GM23248 (cell line): ENCODE measurements at regions not wholly inside any gene's neighbourhood (a gene's known extent, or its start where the extent isn't known, plus 50 kb on each side); places are given as distances from the start of the nearest gene placed in this dataset.
"Not testable (repeated sequence)": the region's sequence is repeated elsewhere in the genome, so short reads cannot be mapped to it uniquely, and the experiment has no call there.

Experiments used
- DNase-seq: peaks from one replicate; pipeline ENCODE4 v3.0.0-alpha.2; 2015
- H2AFZ ChIP-seq: fragments of 200-600 bp; sonication (generic); 2 replicates; pipeline ENCODE4 v1.6.1; 2016; ENCODE audit warnings: antibody characterized with exemption
- H3F3A ChIP-seq: fragments of 200-600 bp; sonication (generic); 2 replicates; pipeline ENCODE4 v1.6.1; 2016; ENCODE audit warnings: mild to moderate bottlenecking, antibody characterized with exemption, mixed run types; ENCODE audit not compliant: insufficient read depth
- H3K27ac ChIP-seq: fragments of 200-600 bp; sonication (generic); 2 replicates; pipeline ENCODE4 v1.5.1; 2016; ENCODE audit warnings: mild to moderate bottlenecking
- H3K27me3 ChIP-seq: fragments of 200-600 bp; sonication (generic); replicated peaks from 2 replicates; pipeline ENCODE4 v1.6.1; 2016; ENCODE audit warnings: mild to moderate bottlenecking; ENCODE audit not compliant: insufficient read depth
- H3K36me3 ChIP-seq: fragments of 200-600 bp; sonication (generic); 2 replicates; pipeline ENCODE4 v1.6.1; 2016; ENCODE audit warnings: low read depth, mild to moderate bottlenecking
- H3K4me1 ChIP-seq: fragments of 200-600 bp; sonication (generic); 2 replicates; pipeline ENCODE4 v1.6.1; 2016; ENCODE audit warnings: mild to moderate bottlenecking; ENCODE audit not compliant: insufficient read depth
- H3K4me2 ChIP-seq: fragments of 200-600 bp; sonication (generic); one replicate; pipeline ENCODE4 v1.6.1; 2016; ENCODE audit warnings: mild to moderate bottlenecking; ENCODE audit not compliant: unreplicated experiment
- H3K4me3 ChIP-seq: fragments of 200-600 bp; sonication (generic); 2 replicates; pipeline ENCODE4 v1.5.1; 2016; ENCODE audit warnings: mild to moderate bottlenecking
- H3K79me2 ChIP-seq: fragments of 200-600 bp; sonication (generic); 2 replicates; pipeline ENCODE4 v1.6.1; 2016; ENCODE audit warnings: mild to moderate bottlenecking; ENCODE audit not compliant: insufficient read depth
- H3K9ac ChIP-seq: fragments of 200-600 bp; sonication (generic); 2 replicates; pipeline ENCODE4 v1.6.1; 2016; ENCODE audit warnings: mild to moderate bottlenecking
- H3K9me2 ChIP-seq: fragments of 200-600 bp; sonication (generic); 2 replicates; pipeline ENCODE4 v1.6.1; 2016; ENCODE audit warnings: mixed run types, mild to moderate bottlenecking, moderate library complexity; ENCODE audit not compliant: insufficient read depth
- H3K9me3 ChIP-seq: fragments of 200-600 bp; sonication (generic); one replicate; pipeline ENCODE4 v1.6.1; 2017; ENCODE audit warnings: low read depth
- H4K20me1 ChIP-seq: fragments of 200-600 bp; sonication (generic); 2 replicates; pipeline ENCODE4 v1.6.0; 2016; ENCODE audit not compliant: insufficient read depth
- EZH2 ChIP-seq: fragments of 200-600 bp; sonication (generic); IDR thresholded peaks from 2 replicates; pipeline ENCODE4 v1.6.1; 2018; ENCODE audit warnings: antibody characterized with exemption, mild to moderate bottlenecking; ENCODE audit not compliant: insufficient read depth, poor library complexity, severe bottlenecking
- EZH2phosphoT487 ChIP-seq: fragments of 200-600 bp; sonication (generic); IDR thresholded peaks from 2 replicates; pipeline ENCODE4 v1.6.1; 2018; ENCODE audit warnings: antibody characterized with exemption, moderate library complexity, mild to moderate bottlenecking, low read depth; ENCODE audit not compliant: insufficient read depth
- WGBS, 2 experiments: methylation state at CpG; one replicate each; pipeline ENCODE4 v1.1.6; 2015 to 2017; ENCODE audit warnings: low lambda C conversion rate in 2 of 2, low coverage in 1 of 2; ENCODE audit errors: missing lambda C conversion rate in 2 of 2; 5-methylcytosine and 5-hydroxymethylcytosine counted together
- in situ Hi-C: fragments of 300-500 bp; cut with MboI; formaldehyde crosslinking; loops from 2 replicates; pipeline ENCODE4 v1.15.0; 2020

- no peaks in the 10 kb centered on the region for H3K9me2 ChIP-seq
- H3K9ac ChIP-seq, result no peak overlapping the region
- no peak overlapping the region for H3K4me3 ChIP-seq
- H4K20me1 ChIP-seq, result no peaks in the 10 kb centered on the region
- no peak overlapping the region for H2AFZ ChIP-seq
- no peaks in the 10 kb centered on the region for H3F3A ChIP-seq
- no peaks in the 10 kb centered on the region for H3K36me3 ChIP-seq
- H3K79me2 ChIP-seq, result no peaks in the 10 kb centered on the region
- H3K9me3 ChIP-seq, result no peaks in the 10 kb centered on the region
- in situ Hi-C loops, result loop anchor here (10.0 kb wide), 1 partner anchor 65 kb away; no protein-coding TSS in a partner anchor
- TF ChIP-seq EZH2phosphoT487 (no peak), EZH2 (no peak)
- H3K27me3 ChIP-seq, result no peaks in the 10 kb centered on the region
- no peak overlapping the region for H3K27ac ChIP-seq
- WGBS, 2 experiments, result 56 to 62% methylated on average over 9 of the region's 9 CpGs
- DNase-seq, result no peak
- H3K4me2 ChIP-seq, result no peak overlapping the region
- H3K4me1 ChIP-seq, result no peaks in the 10 kb centered on the region; the same call in 1 of the 2 replicates
Observed at GRCh38 chr18:14969500-14969899, 221.5 kb downstream of the ANKRD30B start.

- no peak overlapping the region for H3K4me3 ChIP-seq
- no peaks in the 10 kb centered on the region for H3K79me2 ChIP-seq
- DNase-seq, result peak; percentile 61
- no peak overlapping the region for H3K4me2 ChIP-seq
- H3K9ac ChIP-seq, result no peak overlapping the region
- H3K27ac ChIP-seq, result no peak overlapping the region
- no peaks in the 10 kb centered on the region for H3K27me3 ChIP-seq
- TF ChIP-seq EZH2phosphoT487, result no peak
- no peak for TF ChIP-seq EZH2
- WGBS, 2 experiments, result 57 to 65% methylated on average over 5 of the region's 5 CpGs
- no peaks in the 10 kb centered on the region for H3K9me2 ChIP-seq
- no peaks in the 10 kb centered on the region for H3K9me3 ChIP-seq
- H4K20me1 ChIP-seq, result no peaks in the 10 kb centered on the region
- in situ Hi-C loops, result no loop called here
- H2AFZ ChIP-seq, result no peak overlapping the region
- H3K36me3 ChIP-seq, result no peaks in the 10 kb centered on the region
- H3K4me1 ChIP-seq, result no peaks in the 10 kb centered on the region; the same call in 1 of the 2 replicates
- no peaks in the 10 kb centered on the region for H3F3A ChIP-seq
Observed at GRCh38 chr18:14970027-14970426, 222.1 kb downstream of the ANKRD30B start.

GRCh38 chr18:14971461-14972185 is 223.7 kb downstream of the ANKRD30B start:
- H3K4me1 ChIP-seq, result no peaks in the 10 kb centered on the region; the same call in 1 of the 2 replicates
- no peaks in the 10 kb centered on the region for H4K20me1 ChIP-seq
- H3K9me2 ChIP-seq, result no peaks in the 10 kb centered on the region
- H3K79me2 ChIP-seq, result no peaks in the 10 kb centered on the region
- in situ Hi-C loops, result no loop called here
- TF ChIP-seq EZH2phosphoT487, result no peak
- no peak for TF ChIP-seq EZH2
- H3K36me3 ChIP-seq, result no peaks in the 10 kb centered on the region
- H3K27me3 ChIP-seq, result no peaks in the 10 kb centered on the region
- H3K4me3 ChIP-seq, result no peak overlapping the region
- H3K9me3 ChIP-seq, result no peaks in the 10 kb centered on the region
- no peaks in the 10 kb centered on the region for H3F3A ChIP-seq
- DNase-seq, result peak; percentile 49
- no peak overlapping the region for H3K9ac ChIP-seq
- no peak overlapping the region for H3K4me2 ChIP-seq
- H2AFZ ChIP-seq, result no peak overlapping the region
- 20 to 29% methylated on average over 5 of the region's 5 CpGs for WGBS, 2 experiments
- H3K27ac ChIP-seq, result peak overlapping the region; percentile 18

- H3F3A ChIP-seq, H3K9me2 ChIP-seq, H3K79me2 ChIP-seq, H3K4me1 ChIP-seq, H4K20me1 ChIP-seq, H2AFZ ChIP-seq, DNase-seq, H3K4me3 ChIP-seq, in situ Hi-C loops, H3K9me3 ChIP-seq, H3K4me2 ChIP-seq, H3K9ac ChIP-seq, H3K27ac ChIP-seq, H3K27me3 ChIP-seq, H3K36me3 ChIP-seq: not testable (repeated sequence)
- 58 to 67% methylated on average over 4 of the region's 4 CpGs for WGBS, 2 experiments
Observed at GRCh38 chr18:14973421-14973820, 225.4 kb downstream of the ANKRD30B start.
